Memory B cell (primary cell): ENCODE measurements at regions not wholly inside any gene's neighbourhood (a gene's known extent, or its start where the extent isn't known, plus 50 kb on each side); places are given as distances from the start of the nearest gene placed in this dataset.
A peak's percentile ranks its signal among the peaks of the same experiment; 100 is the strongest.

Experiments used
- ATAC-seq: fragments of 150-1000 bp; cut with Tn5 transposase; 2 replicates; pipeline ENCODE4 v1.10.0; 2021; ENCODE audit warnings: low read depth, mild to moderate bottlenecking, moderate library complexity
- DNase-seq, 2 donors: peaks; one replicate each; pipeline ENCODE4 v3.0.0; 2022; ENCODE audit warnings: low spot score in 2 of 2
- H3K27ac Mint-ChIP-seq: one replicate; pipeline ENCODE4 v1.8.0; 2022; ENCODE audit warnings: mild to moderate bottlenecking, moderate library complexity, mixed read lengths
- H3K27me3 Mint-ChIP-seq: one replicate; pipeline ENCODE4 v1.8.0; 2022; ENCODE audit warnings: mixed read lengths
- H3K36me3 Mint-ChIP-seq: one replicate; pipeline ENCODE4 v1.8.0; 2022; ENCODE audit warnings: mild to moderate bottlenecking, mixed read lengths
- H3K4me1 Mint-ChIP-seq: one replicate; pipeline ENCODE4 v1.8.0; 2022; ENCODE audit warnings: mixed read lengths
- H3K4me3 Mint-ChIP-seq: one replicate; pipeline ENCODE4 v1.8.0; 2022; ENCODE audit warnings: mild to moderate bottlenecking, moderate library complexity, mixed read lengths
- H3K9me3 Mint-ChIP-seq: one replicate; pipeline ENCODE4 v1.8.0; 2022; ENCODE audit warnings: mixed read lengths

- peaks cover 9% of the 10 kb centered on the region for H3K27me3 Mint-ChIP-seq
- peaks cover 4% of the 10 kb centered on the region for H3K4me1 Mint-ChIP-seq
- H3K9me3 Mint-ChIP-seq, result no peaks in the 10 kb centered on the region
- DNase-seq (no peak), ATAC-seq (no peak)
- H3K4me3 Mint-ChIP-seq, result no peak overlapping the region
- no peak overlapping the region for H3K27ac Mint-ChIP-seq
- H3K36me3 Mint-ChIP-seq, result no peaks in the 10 kb centered on the region
Observed at GRCh38 chr5:61617039-61617438, 285.0 kb downstream of the ZSWIM6 start.

- H3K4me3 Mint-ChIP-seq, result no peak overlapping the region
- DNase-seq, result no peak
- peaks cover 10% of the 10 kb centered on the region for H3K27me3 Mint-ChIP-seq
- no peaks in the 10 kb centered on the region for H3K9me3 Mint-ChIP-seq
- H3K36me3 Mint-ChIP-seq, result no peaks in the 10 kb centered on the region
- H3K4me1 Mint-ChIP-seq, result peaks cover 4% of the 10 kb centered on the region
- no peak overlapping the region for H3K27ac Mint-ChIP-seq
- no peak for ATAC-seq
Observed at GRCh38 chr5:61617995-61618525, 286.0 kb downstream of the ZSWIM6 start.

- Mint-ChIP-seq H3K4me1 (peaks cover 4% of the 10 kb centered on the region), H3K27me3 (peaks cover 9% of the 10 kb centered on the region), H3K4me3 (no peak overlapping the region), H3K27ac (no peak overlapping the region), H3K36me3 (no peaks in the 10 kb centered on the region), H3K9me3 (no peaks in the 10 kb centered on the region)
- no peak for ATAC-seq
- DNase-seq, result no peak
Observed at GRCh38 chr5:61618577-61618976, 286.5 kb downstream of the ZSWIM6 start.

DNA sequence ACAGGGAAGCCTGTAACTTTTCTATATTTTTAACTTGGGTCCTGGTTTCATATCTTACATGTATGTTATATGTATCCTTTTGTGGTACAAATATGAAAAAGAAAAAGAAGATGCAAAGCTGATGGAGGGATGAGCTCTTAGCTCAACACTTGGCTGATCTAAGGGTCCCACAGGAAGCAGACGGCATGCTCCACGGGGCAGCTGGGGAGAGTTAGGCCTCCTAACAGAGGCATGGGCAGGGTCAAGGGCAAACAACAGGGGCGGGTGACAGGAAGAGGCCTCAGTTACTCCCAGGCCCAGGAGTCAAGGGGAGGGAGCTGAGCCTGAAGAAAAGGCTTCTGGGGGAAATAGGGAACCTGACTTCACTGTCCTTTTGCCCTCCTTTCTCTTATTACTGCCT, 287.2 kb downstream of the ZSWIM6 start:
- no peak overlapping the region for H3K27ac Mint-ChIP-seq
- H3K9me3 Mint-ChIP-seq, result no peaks in the 10 kb centered on the region
- H3K27me3 Mint-ChIP-seq, result peaks cover 5% of the 10 kb centered on the region
- peaks cover 4% of the 10 kb centered on the region for H3K4me1 Mint-ChIP-seq
- H3K4me3 Mint-ChIP-seq, result no peak overlapping the region
- DNase-seq (no peak), ATAC-seq (no peak)
- H3K36me3 Mint-ChIP-seq, result no peaks in the 10 kb centered on the region

DNA sequence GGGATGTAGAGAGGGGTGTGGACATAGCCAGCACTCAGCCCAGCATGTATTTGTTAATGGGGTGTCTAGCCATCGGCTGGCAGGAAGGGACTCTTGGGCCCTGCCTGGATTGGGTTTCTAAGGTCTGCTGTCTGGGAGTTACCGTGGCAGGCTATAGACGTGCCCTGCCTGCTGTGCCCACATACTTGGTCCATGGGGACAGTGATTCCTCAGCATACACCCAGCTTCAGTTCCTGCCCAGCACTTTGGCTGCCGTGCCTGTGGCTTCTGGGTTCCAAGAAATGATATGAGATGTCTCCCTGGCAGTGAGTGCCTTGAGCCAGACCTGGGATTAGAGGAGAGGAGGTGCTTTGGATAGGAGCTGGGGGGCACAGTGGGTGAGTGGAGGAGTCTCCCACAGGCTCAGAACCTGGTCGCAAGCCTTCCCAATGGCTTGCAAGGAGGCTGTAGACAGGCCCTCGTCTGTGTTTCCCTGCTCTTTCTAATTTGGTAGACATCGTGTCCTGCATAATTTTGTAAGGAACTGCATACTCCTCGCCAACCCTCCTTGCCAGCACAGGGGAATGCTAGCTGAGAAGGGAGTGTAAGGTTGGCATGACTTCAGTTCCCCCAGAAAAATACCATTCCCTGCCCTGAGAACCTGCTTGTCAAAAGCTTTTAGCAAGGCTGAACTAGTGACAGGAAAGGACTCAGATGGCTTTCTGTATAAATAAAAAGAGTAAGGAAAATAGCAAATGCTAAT, 287.9 kb downstream of the ZSWIM6 start:
- H3K27ac Mint-ChIP-seq, result no peak overlapping the region
- DNase-seq (no peak), ATAC-seq (no peak)
- peaks cover 4% of the 10 kb centered on the region for H3K4me1 Mint-ChIP-seq
- no peak overlapping the region for H3K4me3 Mint-ChIP-seq
- H3K27me3 Mint-ChIP-seq, result peaks cover 5% of the 10 kb centered on the region
- H3K9me3 Mint-ChIP-seq, result no peaks in the 10 kb centered on the region
- no peaks in the 10 kb centered on the region for H3K36me3 Mint-ChIP-seq

DNA sequence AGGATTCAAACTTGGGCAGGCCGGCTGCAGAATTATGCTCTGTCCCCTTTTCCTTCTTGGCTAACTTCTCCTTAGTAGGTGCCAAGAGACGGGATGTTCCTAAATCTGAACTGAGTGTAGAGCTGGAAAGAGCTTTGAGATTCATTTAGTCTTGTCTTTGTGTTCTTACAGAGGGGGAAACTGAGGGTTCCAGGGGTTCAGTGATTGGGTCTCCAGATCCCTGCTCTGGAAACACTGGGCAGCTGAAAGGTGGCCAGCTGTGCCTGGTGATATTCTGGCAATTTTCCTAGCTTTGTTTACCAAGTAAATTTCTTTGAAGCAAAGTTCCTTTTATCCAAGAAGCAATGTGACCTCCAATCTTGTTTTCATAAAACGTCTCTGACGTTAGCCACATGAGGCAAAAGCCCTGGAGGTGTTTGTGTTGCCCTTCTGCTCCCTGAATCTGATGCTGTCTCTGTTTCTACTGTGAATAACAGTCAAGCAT, 288.7 kb downstream of the ZSWIM6 start:
- Mint-ChIP-seq H3K27ac (no peak overlapping the region), H3K9me3 (no peaks in the 10 kb centered on the region), H3K4me3 (no peak overlapping the region), H3K36me3 (no peaks in the 10 kb centered on the region), H3K4me1 (peaks cover 4% of the 10 kb centered on the region), H3K27me3 (peaks cover 5% of the 10 kb centered on the region)
- ATAC-seq (no peak), DNase-seq (no peak)

DNA sequence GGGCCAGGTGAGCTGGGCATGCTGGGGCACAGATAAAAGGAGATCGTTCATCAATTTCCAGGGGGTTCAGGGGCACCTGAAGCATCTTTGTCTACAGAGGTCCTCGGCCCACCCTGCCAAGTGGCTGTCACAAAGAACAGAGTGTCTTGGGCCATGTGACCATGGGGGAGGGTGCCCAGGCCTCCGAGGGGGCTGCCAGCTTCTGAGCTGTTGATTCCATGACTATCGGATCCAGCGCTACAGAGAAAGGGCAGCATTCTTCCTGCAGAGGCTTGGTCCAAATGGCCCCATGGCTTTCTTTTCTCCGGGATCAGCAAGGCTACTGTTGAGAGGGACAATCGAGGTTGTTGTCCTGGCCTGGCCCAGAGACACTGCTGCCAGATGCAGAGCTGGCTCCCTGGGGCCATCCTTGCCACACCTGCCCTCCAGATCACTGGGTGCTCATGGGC, 289.2 kb downstream of the ZSWIM6 start:
- peaks cover 4% of the 10 kb centered on the region for H3K4me1 Mint-ChIP-seq
- H3K4me3 Mint-ChIP-seq, result no peak overlapping the region
- H3K27ac Mint-ChIP-seq, result no peak overlapping the region
- H3K9me3 Mint-ChIP-seq, result no peaks in the 10 kb centered on the region
- peaks cover 5% of the 10 kb centered on the region for H3K27me3 Mint-ChIP-seq
- ATAC-seq (no peak), DNase-seq (no peak)
- H3K36me3 Mint-ChIP-seq, result no peaks in the 10 kb centered on the region

DNA sequence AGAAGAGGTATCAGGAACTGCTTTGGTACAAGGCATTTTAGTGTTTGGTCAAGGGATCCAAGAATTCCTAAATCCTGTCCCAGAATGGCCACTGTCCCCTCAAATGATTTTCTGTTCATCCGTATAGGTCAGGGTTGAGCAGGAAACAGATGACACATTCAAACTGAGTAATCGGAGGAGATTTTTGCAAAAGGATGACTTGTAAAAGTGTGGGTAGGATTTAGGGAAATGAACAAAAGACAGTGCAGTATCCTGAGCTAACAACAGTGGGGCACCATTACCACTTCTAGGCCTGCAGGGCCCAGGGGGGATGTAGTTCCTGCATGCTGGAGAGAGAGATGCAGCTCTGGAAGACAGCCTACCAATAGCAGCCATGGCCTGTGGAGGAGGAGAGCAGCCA, 290.1 kb downstream of the ZSWIM6 start:
- Mint-ChIP-seq H3K36me3 (no peaks in the 10 kb centered on the region), H3K27me3 (peaks cover 5% of the 10 kb centered on the region), H3K4me1 (peaks cover 11% of the 10 kb centered on the region), H3K9me3 (no peaks in the 10 kb centered on the region), H3K27ac (no peak overlapping the region), H3K4me3 (no peak overlapping the region)
- DNase-seq (no peak), ATAC-seq (no peak)

- H3K27ac Mint-ChIP-seq, result no peak overlapping the region
- DNase-seq (no peak), ATAC-seq (no peak)
- H3K4me1 Mint-ChIP-seq, result peaks cover 11% of the 10 kb centered on the region
- no peaks in the 10 kb centered on the region for H3K36me3 Mint-ChIP-seq
- peaks cover 15% of the 10 kb centered on the region for H3K27me3 Mint-ChIP-seq
- H3K4me3 Mint-ChIP-seq, result no peak overlapping the region
- H3K9me3 Mint-ChIP-seq, result peaks cover 1% of the 10 kb centered on the region
Observed at GRCh38 chr5:61623401-61624069, 291.5 kb downstream of the ZSWIM6 start.

DNA sequence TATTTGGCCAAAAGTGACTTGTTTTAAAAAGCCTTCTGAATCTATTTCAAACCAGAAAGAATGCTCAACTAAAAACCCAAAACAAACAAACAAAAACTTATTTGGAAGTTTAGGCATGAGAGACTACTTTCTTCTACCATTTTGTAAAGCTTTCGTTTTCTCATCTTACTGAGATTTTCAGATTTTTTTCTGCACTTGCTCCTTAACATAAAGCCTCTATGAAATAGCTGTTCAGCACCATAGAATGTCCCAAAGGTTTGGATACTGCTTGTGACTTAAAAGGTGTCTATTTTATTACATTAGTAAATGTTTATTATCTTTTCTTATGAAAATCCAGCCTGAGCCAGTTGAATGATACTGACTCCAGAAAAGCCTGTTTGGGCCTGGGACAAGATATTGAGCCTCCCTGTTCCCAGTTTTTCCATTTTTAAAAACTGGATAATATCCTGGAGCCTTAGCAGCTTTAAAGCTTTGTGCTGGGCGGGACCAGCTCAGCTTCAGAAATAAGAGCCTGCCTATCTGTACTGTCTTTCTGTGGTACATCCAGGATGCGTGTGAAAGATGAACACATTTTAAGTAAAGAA, 292.6 kb downstream of the ZSWIM6 start:
- peaks cover 6% of the 10 kb centered on the region for H3K4me1 Mint-ChIP-seq
- H3K27me3 Mint-ChIP-seq, result peaks cover 17% of the 10 kb centered on the region
- no peak for DNase-seq
- no peak for ATAC-seq
- no peak overlapping the region for H3K27ac Mint-ChIP-seq
- H3K9me3 Mint-ChIP-seq, result peaks cover 1% of the 10 kb centered on the region
- H3K36me3 Mint-ChIP-seq, result no peaks in the 10 kb centered on the region
- H3K4me3 Mint-ChIP-seq, result peak overlapping the region; percentile 61

GRCh38 chr5:61625137-61625561, 293.1 kb downstream of the ZSWIM6 start:
- no peaks in the 10 kb centered on the region for H3K36me3 Mint-ChIP-seq
- H3K27me3 Mint-ChIP-seq, result peaks cover 19% of the 10 kb centered on the region
- peaks cover 3% of the 10 kb centered on the region for H3K9me3 Mint-ChIP-seq
- no peak for DNase-seq
- no peak overlapping the region for H3K27ac Mint-ChIP-seq
- peak overlapping the region; percentile 61 for H3K4me3 Mint-ChIP-seq
- peaks cover 6% of the 10 kb centered on the region for H3K4me1 Mint-ChIP-seq
- ATAC-seq, result no peak

DNA sequence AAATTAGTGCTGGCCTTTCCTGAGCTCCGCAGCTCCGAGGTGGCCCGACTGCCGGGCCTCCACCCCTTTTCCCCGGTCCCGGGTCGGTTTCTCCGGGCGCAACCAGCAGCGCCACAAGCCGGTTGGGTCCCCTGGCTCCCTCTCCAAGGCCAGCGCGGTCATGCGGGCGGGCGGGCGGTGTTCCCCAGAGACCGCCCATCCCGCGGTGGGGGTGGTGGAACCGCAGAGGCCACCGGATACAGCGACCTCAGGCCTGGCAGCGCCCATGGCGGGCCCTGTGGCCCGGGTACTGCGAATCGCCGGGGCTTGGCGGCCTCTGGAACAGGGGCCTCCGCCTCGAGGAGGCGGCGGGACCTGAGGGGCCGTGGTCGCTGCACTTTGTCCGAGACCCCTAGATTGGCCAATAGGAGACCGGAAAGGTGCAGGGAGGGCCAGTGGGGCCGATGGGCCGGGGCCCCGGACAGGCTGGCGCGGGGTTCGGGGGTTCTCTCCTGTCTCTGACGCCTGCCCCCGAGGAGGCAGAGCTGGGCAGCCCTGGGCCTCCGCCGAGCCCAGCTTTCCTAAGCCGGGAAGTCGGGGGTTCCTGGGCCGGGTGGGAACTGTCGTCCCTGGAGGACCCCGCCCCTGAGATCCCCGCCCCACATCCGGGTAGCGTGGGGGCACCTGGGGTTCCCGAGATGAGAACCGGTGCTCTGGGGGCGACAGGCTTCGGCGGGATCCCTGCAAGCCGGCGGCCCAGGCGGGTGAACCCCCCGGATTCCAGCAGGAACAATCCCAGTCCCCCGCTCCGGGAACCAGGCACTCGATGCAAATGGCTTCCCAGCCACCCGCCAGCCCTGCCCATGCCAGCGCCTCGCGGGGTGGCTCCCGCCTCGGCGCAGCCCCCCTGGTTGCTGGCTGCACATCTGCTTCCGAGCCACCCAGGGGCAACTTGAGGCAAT, 293.9 kb downstream of the ZSWIM6 start:
- no peaks in the 10 kb centered on the region for H3K36me3 Mint-ChIP-seq
- peak overlapping the region; percentile 66 for H3K4me3 Mint-ChIP-seq
- no peak overlapping the region for H3K27ac Mint-ChIP-seq
- DNase-seq (peak in 1 of 2 donors; percentile 27), ATAC-seq (peak; percentile 48)
- H3K9me3 Mint-ChIP-seq, result peaks cover 3% of the 10 kb centered on the region
- H3K4me1 Mint-ChIP-seq, result peaks cover 6% of the 10 kb centered on the region
- H3K27me3 Mint-ChIP-seq, result peaks cover 19% of the 10 kb centered on the region

- no peak for ATAC-seq
- no peaks in the 10 kb centered on the region for H3K36me3 Mint-ChIP-seq
- peaks cover 6% of the 10 kb centered on the region for H3K4me1 Mint-ChIP-seq
- peaks cover 19% of the 10 kb centered on the region for H3K27me3 Mint-ChIP-seq
- no peak for DNase-seq
- peaks cover 3% of the 10 kb centered on the region for H3K9me3 Mint-ChIP-seq
- H3K4me3 Mint-ChIP-seq, result peak overlapping the region; percentile 66
- H3K27ac Mint-ChIP-seq, result no peak overlapping the region
Observed at GRCh38 chr5:61626639-61627282, 294.7 kb downstream of the ZSWIM6 start.
